ENCODE measurements at regions not wholly inside any gene's neighbourhood (a gene's known extent, or its start where the extent isn't known, plus 50 kb on each side); places are given as distances from the start of the nearest gene placed in this dataset.

DNA sequence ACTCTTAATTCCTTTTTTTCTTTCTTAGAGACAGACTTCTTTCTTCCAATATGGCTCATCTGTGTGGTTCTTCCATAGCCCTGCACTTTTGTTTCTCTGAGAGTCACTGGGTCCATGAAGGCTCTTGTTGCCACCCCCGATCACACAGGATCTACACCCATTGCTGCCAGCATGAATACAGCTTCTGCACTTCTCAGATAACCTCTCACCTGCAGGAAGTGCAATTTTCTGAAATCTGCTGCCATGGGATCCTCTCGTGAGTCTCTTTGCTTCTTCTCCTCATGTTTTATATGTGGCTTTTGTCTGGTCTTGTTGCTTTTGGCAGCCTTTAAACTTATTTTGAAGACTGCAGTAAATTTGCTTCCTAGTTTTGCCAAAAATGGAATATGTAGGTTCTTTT lies 171.2 kb downstream of the TMEM167A start:
- DNase-seq (peak; percentile 57), ATAC-seq (ENCODE audit: insufficient read depth, low read depth) (peak; percentile 18; the same call in 1 of the 3 replicates)
- peak overlapping the region; percentile 71 for H2AFZ ChIP-seq (ENCODE audit: low read depth, low read length)
- H4K20me1 ChIP-seq (ENCODE audit: insufficient read depth, low read length): no peaks in the 10 kb centered on the region
- peak overlapping the region; percentile 34 for H3K27ac ChIP-seq (ENCODE audit: low read length)
- no peaks in the 10 kb centered on the region for H3K27me3 ChIP-seq (ENCODE audit: insufficient read depth, low read length, poor library complexity)
- peaks cover 14% of the 10 kb centered on the region for H3K9me3 ChIP-seq (ENCODE audit: insufficient read depth, low read length, severe bottlenecking)
- H3K4me1 ChIP-seq (ENCODE audit: insufficient read depth, low read length): peaks cover 46% of the 10 kb centered on the region
- H3K4me3 ChIP-seq (ENCODE audit: low read depth in 1 of 2, low read length in 2 of 2): no peak overlapping the region
- H3K36me3 ChIP-seq (ENCODE audit: insufficient read depth, low read length): no peaks in the 10 kb centered on the region
- no peaks in the 10 kb centered on the region for H3K79me2 ChIP-seq (ENCODE audit: insufficient read depth, low read length)
- H3K9ac ChIP-seq (ENCODE audit: low read depth, low read length): 0 out of 2 replicates have a peak overlapping the region, but pooled peaks have one; percentile 15
- TF ChIP-seq, protein P1, sequence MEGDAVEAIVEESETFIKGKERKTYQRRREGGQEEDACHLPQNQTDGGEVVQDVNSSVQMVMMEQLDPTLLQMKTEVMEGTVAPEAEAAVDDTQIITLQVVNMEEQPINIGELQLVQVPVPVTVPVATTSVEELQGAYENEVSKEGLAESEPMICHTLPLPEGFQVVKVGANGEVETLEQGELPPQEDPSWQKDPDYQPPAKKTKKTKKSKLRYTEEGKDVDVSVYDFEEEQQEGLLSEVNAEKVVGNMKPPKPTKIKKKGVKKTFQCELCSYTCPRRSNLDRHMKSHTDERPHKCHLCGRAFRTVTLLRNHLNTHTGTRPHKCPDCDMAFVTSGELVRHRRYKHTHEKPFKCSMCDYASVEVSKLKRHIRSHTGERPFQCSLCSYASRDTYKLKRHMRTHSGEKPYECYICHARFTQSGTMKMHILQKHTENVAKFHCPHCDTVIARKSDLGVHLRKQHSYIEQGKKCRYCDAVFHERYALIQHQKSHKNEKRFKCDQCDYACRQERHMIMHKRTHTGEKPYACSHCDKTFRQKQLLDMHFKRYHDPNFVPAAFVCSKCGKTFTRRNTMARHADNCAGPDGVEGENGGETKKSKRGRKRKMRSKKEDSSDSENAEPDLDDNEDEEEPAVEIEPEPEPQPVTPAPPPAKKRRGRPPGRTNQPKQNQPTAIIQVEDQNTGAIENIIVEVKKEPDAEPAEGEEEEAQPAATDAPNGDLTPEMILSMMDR (IDR thresholded peaks at IDR 0.05; ENCODE audit: borderline replicate concordance, extremely low read depth, low read length, poor library complexity, severe bottlenecking): no peak
- peak overlapping the region; percentile 23; the same call in 1 of the 2 replicates for H3K4me2 ChIP-seq (ENCODE audit: insufficient read depth, low read length)

- DNase-seq: no peak
- no peak for TF ChIP-seq EZH2 (IDR thresholded peaks at IDR 0.05; ENCODE audit: borderline replicate concordance, low read depth, low read length, severe bottlenecking)
- TF ChIP-seq, protein P1 (IDR thresholded peaks at IDR 0.05; ENCODE audit: borderline replicate concordance, extremely low read depth, low read length, poor library complexity, severe bottlenecking): no peak
- Histone ChIP-seq H3K4me3 (ENCODE audit: low read depth in 1 of 2, low read length in 2 of 2) (no peak overlapping the region), H3K27ac (ENCODE audit: low read length) (no peak overlapping the region), H3K4me1 (ENCODE audit: insufficient read depth, low read length) (peaks cover 8% of the 10 kb centered on the region), H3K79me2 (ENCODE audit: insufficient read depth, low read length) (no peaks in the 10 kb centered on the region), H3K9me3 (ENCODE audit: insufficient read depth, low read length, severe bottlenecking) (peaks cover 14% of the 10 kb centered on the region), H3K27me3 (ENCODE audit: insufficient read depth, low read length, poor library complexity) (no peaks in the 10 kb centered on the region), H4K20me1 (ENCODE audit: insufficient read depth, low read length) (no peaks in the 10 kb centered on the region), H3K4me2 (ENCODE audit: insufficient read depth, low read length) (no peak overlapping the region), H2AFZ (ENCODE audit: low read depth, low read length) (no peak overlapping the region), H3K9ac (ENCODE audit: low read depth, low read length) (no peak overlapping the region), H3K36me3 (ENCODE audit: insufficient read depth, low read length) (no peaks in the 10 kb centered on the region)
- ATAC-seq (ENCODE audit: insufficient read depth, low read depth): no peak
Observed at GRCh38 chr5:82901281-82901888, 175.8 kb downstream of the TMEM167A start.

- Histone ChIP-seq H3K27me3 (ENCODE audit: insufficient read depth, low read length, poor library complexity) (no peaks in the 10 kb centered on the region), H3K9ac (ENCODE audit: low read depth, low read length) (no peak overlapping the region), H3K4me3 (ENCODE audit: low read depth in 1 of 2, low read length in 2 of 2) (no peak overlapping the region), H3K36me3 (ENCODE audit: insufficient read depth, low read length) (no peaks in the 10 kb centered on the region), H3K4me1 (ENCODE audit: insufficient read depth, low read length) (no peaks in the 10 kb centered on the region), H3K27ac (ENCODE audit: low read length) (no peak overlapping the region), H3K4me2 (ENCODE audit: insufficient read depth, low read length) (no peak overlapping the region), H4K20me1 (ENCODE audit: insufficient read depth, low read length) (no peaks in the 10 kb centered on the region), H2AFZ (ENCODE audit: low read depth, low read length) (no peak overlapping the region), H3K79me2 (ENCODE audit: insufficient read depth, low read length) (no peaks in the 10 kb centered on the region), H3K9me3 (ENCODE audit: insufficient read depth, low read length, severe bottlenecking) (no peaks in the 10 kb centered on the region)
- ATAC-seq (ENCODE audit: insufficient read depth, low read depth) (no peak), DNase-seq (no peak)
- TF ChIP-seq EZH2 (IDR thresholded peaks at IDR 0.05; ENCODE audit: borderline replicate concordance, low read depth, low read length, severe bottlenecking): no peak
- TF ChIP-seq, protein P1 (IDR thresholded peaks at IDR 0.05; ENCODE audit: borderline replicate concordance, extremely low read depth, low read length, poor library complexity, severe bottlenecking): no peak
Observed at GRCh38 chr5:82894716-82895115, 182.5 kb downstream of the TMEM167A start.

Data from DND-41 (cell line).